ENCODE measurements at regions not wholly inside any gene's neighbourhood (a gene's known extent, or its start where the extent isn't known, plus 50 kb on each side); places are given as distances from the start of the nearest gene placed in this dataset.
A peak's percentile ranks its signal among the peaks of the same experiment; 100 is the strongest.

DNA sequence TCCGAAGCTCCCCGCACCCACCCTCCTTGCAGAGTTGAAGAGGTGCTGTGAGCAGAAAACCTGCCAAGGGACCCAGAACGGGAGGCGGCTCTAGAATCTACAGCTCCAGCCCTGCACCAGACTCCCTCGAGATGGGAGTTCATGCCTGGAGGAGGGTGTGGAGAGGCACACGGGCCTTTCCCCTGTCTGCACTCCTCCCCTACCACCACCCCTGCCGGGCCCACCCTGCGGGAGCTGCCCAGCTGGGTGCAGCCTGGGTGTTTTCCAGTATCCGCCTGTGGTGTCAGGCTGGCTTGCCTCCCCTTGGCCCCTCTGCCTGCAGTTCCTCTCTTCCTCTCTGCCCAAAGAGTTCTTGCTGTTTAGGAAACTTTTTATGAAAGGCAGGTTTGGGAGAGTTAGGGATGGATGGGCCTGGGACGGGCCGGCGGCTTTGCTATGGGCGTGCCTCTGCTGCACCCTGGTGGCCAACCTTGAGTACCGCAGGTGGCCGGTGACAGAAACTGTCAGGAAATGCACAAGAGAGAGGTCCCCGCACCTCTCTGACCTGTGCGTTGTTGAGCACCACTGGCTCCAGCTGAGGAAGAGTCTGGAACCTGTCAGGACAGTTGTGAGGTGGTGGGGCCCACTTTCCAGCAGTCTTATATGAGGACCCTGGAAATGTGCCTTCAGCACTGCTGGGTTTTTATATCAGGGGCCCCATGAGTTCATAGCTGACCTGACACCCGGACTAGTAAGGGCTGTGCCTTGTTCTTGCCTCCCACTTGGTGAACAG is 354.1 kb downstream of the SEC14L1 start (continued):
- 0 out of 2 replicates have a peak, but pooled peaks have one; percentile 63 for TF ChIP-seq ZNF782 (CRISPR knock-in tag; IDR thresholded peaks at IDR 0.05; ENCODE audit: borderline replicate concordance)
- 0 out of 2 replicates have a peak, but pooled peaks have one; percentile 33 for TF ChIP-seq SNAI1 (CRISPR knock-in tag; IDR thresholded peaks at IDR 0.05; ENCODE audit: borderline replicate concordance)
- peak; percentile 37 for TF ChIP-seq HNRNPLL (IDR thresholded peaks at IDR 0.05; ENCODE audit: low read depth, low read length, poor library complexity, severe bottlenecking)
- 0 out of 2 replicates have a peak, but pooled peaks have one; percentile 50 for TF ChIP-seq SMAD3 (CRISPR knock-in tag; IDR thresholded peaks at IDR 0.05)
- no peak for TF ChIP-seq U2AF1 (optimal IDR thresholded peaks at IDR 0.05; ENCODE audit: low read depth, low read length)
- peak; percentile 56; the same call in 1 of the 2 replicates for TF ChIP-seq ZBTB26 (CRISPR knock-in tag; IDR thresholded peaks at IDR 0.05; ENCODE audit: borderline replicate concordance)
- peak; percentile 27; the same call in 1 of the 2 replicates for TF ChIP-seq UBTF (CRISPR knock-in tag; IDR thresholded peaks at IDR 0.05)
- 0 out of 2 replicates have a peak, but pooled peaks have one; percentile 30 for TF ChIP-seq ZNF230 (CRISPR knock-in tag; IDR thresholded peaks at IDR 0.05)
- 0 out of 2 replicates have a peak, but pooled peaks have one; percentile 19 for TF ChIP-seq PPARG (CRISPR knock-in tag; conservative IDR thresholded peaks at IDR 0.05)
- no peak for TF ChIP-seq LCORL (IDR thresholded peaks at IDR 0.05)
- TF ChIP-seq LCORL (CRISPR knock-in tag; IDR thresholded peaks at IDR 0.05): peak; percentile 81
- 0 out of 2 replicates have a peak, but pooled peaks have one; percentile 43 for TF ChIP-seq ZNF431 (CRISPR knock-in tag; IDR thresholded peaks at IDR 0.05; ENCODE audit: borderline replicate concordance, low read depth)
- TF ChIP-seq KAT8 (CRISPR knock-in tag; IDR thresholded peaks at IDR 0.05): peak; percentile 42; the same call in 1 of the 2 replicates
- TF ChIP-seq AKAP8 (CRISPR knock-in tag; IDR thresholded peaks at IDR 0.05): peak; percentile 74
- TF ChIP-seq FOXA1 (IDR thresholded peaks at IDR 0.05): no peak
- peak; percentile 24; the same call in 1 of the 2 replicates for TF ChIP-seq FOXA1 (CRISPR knock-in tag; IDR thresholded peaks at IDR 0.05)
- TF ChIP-seq CAMTA2 (CRISPR knock-in tag; IDR thresholded peaks at IDR 0.05; ENCODE audit: borderline replicate concordance): peak; percentile 79; the same call in 1 of the 2 replicates
- TF ChIP-seq ATF7-NPFF (CRISPR knock-in tag; IDR thresholded peaks at IDR 0.05; ENCODE audit: low read depth): 0 out of 2 replicates have a peak, but pooled peaks have one; percentile 50
- TF ChIP-seq SALL2 (CRISPR knock-in tag; IDR thresholded peaks at IDR 0.05): 0 out of 2 replicates have a peak, but pooled peaks have one; percentile 74
- TF ChIP-seq KDM3A (CRISPR knock-in tag; IDR thresholded peaks at IDR 0.05; ENCODE audit: low read depth): peak; percentile 86; the same call in 1 of the 2 replicates
- TF ChIP-seq ZNF33B (CRISPR knock-in tag; IDR thresholded peaks at IDR 0.05): 0 out of 2 replicates have a peak, but pooled peaks have one; percentile 56
- peak; percentile 50 for TF ChIP-seq TEAD3 (CRISPR knock-in tag; optimal IDR thresholded peaks at IDR 0.05; ENCODE audit: borderline replicate concordance)
- peak; percentile 69; the same call in 1 of the 2 replicates for TF ChIP-seq KDM2A (CRISPR knock-in tag; IDR thresholded peaks at IDR 0.05; ENCODE audit: borderline replicate concordance, low read depth)
- peak; percentile 64; the same call in 1 of the 2 replicates for TF ChIP-seq ZNF335 (CRISPR knock-in tag; IDR thresholded peaks at IDR 0.05)
- TF ChIP-seq TERF1 (CRISPR knock-in tag; IDR thresholded peaks at IDR 0.05): 0 out of 2 replicates have a peak, but pooled peaks have one; percentile 28
- peak; percentile 62; the same call in 1 of the 2 replicates for TF ChIP-seq MEF2D (CRISPR knock-in tag; IDR thresholded peaks at IDR 0.05)

Measured in HepG2 (cell line).